Common myeloid progenitor, CD34-positive (primary cell): ENCODE measurements at regions not wholly inside any gene's neighbourhood (a gene's known extent, or its start where the extent isn't known, plus 50 kb on each side); places are given as distances from the start of the nearest gene placed in this dataset.

Experiments used
- CTCF ChIA-PET: fragments of 350-600 bp; sonication (Branson Sonifier 250); formaldehyde crosslinking; loops from one replicate; lab custom pipeline; 2021; ENCODE audit warnings: antibody characterized with exemption; lab: Charles Lee
- POLR2A ChIA-PET: fragments of 350-600 bp; sonication (Branson Sonifier 250); formaldehyde crosslinking; loops from one replicate; lab custom pipeline; 2021; ENCODE audit warnings: antibody characterized with exemption; lab: Charles Lee
- DNase-seq, 3 donors: peaks; one replicate each; pipeline versions ENCODE4 v3.0.0 to v3.0.0-alpha.2; 2013
- H3K27ac ChIP-seq, 2 experiments: 1 replicate in 1 of 2; 2 replicates in 1 of 2; pipeline ENCODE4 v1.7.0; 2013; ENCODE audit warnings: inconsistent platforms in 2 of 2, low read length in 2 of 2, mild to moderate bottlenecking in 2 of 2, low read depth in 1 of 2, moderate library complexity in 1 of 2; ENCODE audit not compliant: severe bottlenecking in 2 of 2, insufficient read depth in 1 of 2, poor library complexity in 1 of 2
- H3K27me3 ChIP-seq, 5 experiments: replicated peaks in 2 of 5; 1 replicate in 3 of 5; 2 replicates in 2 of 5; pipeline versions ENCODE4 v1.6.1 to v1.7.0; 2013; ENCODE audit warnings: low read length in 4 of 5, mild to moderate bottlenecking in 2 of 5, moderate library complexity in 2 of 5, inconsistent platforms in 1 of 5; ENCODE audit not compliant: insufficient read depth in 5 of 5, control insufficient read depth in 4 of 5
- H3K36me3 ChIP-seq, 4 experiments: 1 replicate in 2 of 4; 2 replicates in 2 of 4; pipeline versions ENCODE4 v1.6.1 to v1.7.0; 2013; ENCODE audit warnings: low read length in 3 of 4, control low read depth in 1 of 4, mild to moderate bottlenecking in 1 of 4; ENCODE audit not compliant: control insufficient read depth in 4 of 4, insufficient read depth in 4 of 4
- H3K4me1 ChIP-seq, 4 experiments: 1 replicate in 3 of 4; 2 replicates in 1 of 4; pipeline versions ENCODE4 v1.6.1 to v1.7.1; 2013; ENCODE audit warnings: low read length in 3 of 4, mild to moderate bottlenecking in 3 of 4, control low read depth in 1 of 4, inconsistent platforms in 1 of 4, moderate library complexity in 1 of 4; ENCODE audit not compliant: control insufficient read depth in 4 of 4, insufficient read depth in 4 of 4; ENCODE audit errors: control extremely low read depth in 1 of 4
- H3K4me3 ChIP-seq, 7 experiments: 1 replicate in 4 of 7; 2 replicates in 3 of 7; pipeline versions ENCODE4 v1.5.1 to v1.7.0; 2013; ENCODE audit warnings: mild to moderate bottlenecking in 7 of 7, low read length in 6 of 7, moderate library complexity in 6 of 7, inconsistent platforms in 2 of 7, low read depth in 2 of 7, control low read depth in 1 of 7; ENCODE audit not compliant: insufficient read depth in 4 of 7, control insufficient read depth in 1 of 7; ENCODE audit errors: extremely low read depth in 1 of 7
- H3K9me3 ChIP-seq, 5 experiments: 1 replicate in 4 of 5; 2 replicates in 1 of 5; pipeline versions ENCODE4 v1.6.1 to v1.7.1; 2013; ENCODE audit warnings: low read length in 4 of 5, mild to moderate bottlenecking in 2 of 5, inconsistent platforms in 1 of 5, low read depth in 1 of 5, moderate library complexity in 1 of 5; ENCODE audit not compliant: control insufficient read depth in 4 of 5, insufficient read depth in 2 of 5; ENCODE audit errors: control extremely low read depth in 1 of 5
- WGBS: methylation state at CpG from one replicate; pipeline ENCODE4 v1.1.5; 2013; ENCODE audit not compliant: insufficient coverage; 5-methylcytosine and 5-hydroxymethylcytosine counted together

DNA sequence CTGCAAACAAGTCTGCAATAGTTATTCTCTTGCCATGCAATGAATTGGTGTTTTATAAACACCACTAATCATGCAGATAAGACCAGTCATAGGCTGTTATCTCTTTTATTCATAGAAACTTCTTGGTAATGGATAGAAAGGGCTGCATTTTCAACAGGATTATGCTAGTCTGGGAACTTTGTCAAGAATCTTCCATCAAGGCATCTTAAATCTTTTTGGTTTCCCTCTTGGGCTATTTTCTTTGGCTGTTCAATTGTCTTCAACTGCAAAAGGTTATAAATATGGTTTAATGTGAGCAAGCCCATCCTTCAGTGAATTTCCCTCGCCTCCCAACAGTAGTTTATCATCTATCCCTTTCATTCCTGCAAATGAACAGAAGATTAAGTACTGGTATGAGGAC lies 59.0 kb upstream of the MINAR1 start:
- H3K9me3 ChIP-seq = no peaks in the 10 kb centered on the region
- ChIA-PET CTCF (interaction anchor here (1.2 kb wide), 2 partner anchors 8 to 9 kb away, joined by 3 to 5 read pairs; no protein-coding TSS in a partner anchor), POLR2A (no interaction called here)
- no peak for DNase-seq
- WGBS = no CpG with 5 or more reads among the region's 1 CpG
- no peaks in the 10 kb centered on the region for H3K4me1 ChIP-seq
- no peak overlapping the region for H3K4me3 ChIP-seq
- no peaks in the 10 kb centered on the region for H3K36me3 ChIP-seq
- no peaks in the 10 kb centered on the region for H3K27me3 ChIP-seq
- no peak overlapping the region for H3K27ac ChIP-seq

DNA sequence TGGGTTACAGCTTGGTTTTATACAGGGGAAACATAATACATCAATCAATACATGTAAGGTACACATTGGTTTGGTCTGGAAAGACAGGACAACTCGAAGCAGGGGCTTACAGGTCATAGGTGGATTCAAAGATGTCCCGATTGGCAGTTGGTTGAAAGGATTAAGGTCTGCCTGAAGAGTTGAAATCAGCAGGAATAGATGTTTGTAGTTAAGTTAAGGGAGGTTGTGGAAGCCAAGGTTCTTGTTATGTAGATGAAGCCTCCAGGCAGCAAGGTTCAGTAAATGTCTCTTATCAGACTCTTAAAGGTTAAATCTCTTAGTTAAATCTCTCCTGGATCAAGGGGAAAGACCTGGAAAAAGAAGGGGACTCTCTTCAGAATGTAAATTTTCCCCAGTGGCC lies 58.4 kb upstream of the MINAR1 start:
- Histone ChIP-seq H3K9me3 (no peaks in the 10 kb centered on the region), H3K27me3 (no peaks in the 10 kb centered on the region), H3K4me3 (no peak overlapping the region), H3K36me3 (no peaks in the 10 kb centered on the region), H3K4me1 (no peaks in the 10 kb centered on the region), H3K27ac (no peak overlapping the region)
- no peak for DNase-seq
- ChIA-PET CTCF (no interaction called here), POLR2A (no interaction called here)
- 88% methylated on average over 2 of the region's 2 CpGs for WGBS

DNA sequence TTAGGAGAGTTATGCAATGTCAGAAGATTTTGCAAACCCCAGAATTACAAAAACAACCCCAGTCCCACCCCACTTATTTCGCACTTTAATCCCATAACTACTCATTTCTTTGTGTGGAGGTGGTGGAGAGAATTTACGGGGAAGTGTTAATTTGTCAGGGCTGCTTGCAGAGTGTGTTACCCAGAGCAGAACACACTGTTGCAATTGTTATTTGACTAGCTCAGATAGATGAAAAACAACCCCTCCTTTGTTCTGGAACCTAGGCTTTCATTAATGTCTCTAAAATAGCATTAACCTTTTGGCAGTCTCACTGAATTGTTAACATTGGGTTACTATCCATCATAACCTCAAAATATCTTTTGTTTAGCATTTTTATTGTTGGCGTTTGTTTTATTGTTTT lies 55.8 kb upstream of the MINAR1 start:
- WGBS = no CpG with 5 or more reads among the region's 3 CpGs
- CTCF ChIA-PET = no interaction called here

DNA sequence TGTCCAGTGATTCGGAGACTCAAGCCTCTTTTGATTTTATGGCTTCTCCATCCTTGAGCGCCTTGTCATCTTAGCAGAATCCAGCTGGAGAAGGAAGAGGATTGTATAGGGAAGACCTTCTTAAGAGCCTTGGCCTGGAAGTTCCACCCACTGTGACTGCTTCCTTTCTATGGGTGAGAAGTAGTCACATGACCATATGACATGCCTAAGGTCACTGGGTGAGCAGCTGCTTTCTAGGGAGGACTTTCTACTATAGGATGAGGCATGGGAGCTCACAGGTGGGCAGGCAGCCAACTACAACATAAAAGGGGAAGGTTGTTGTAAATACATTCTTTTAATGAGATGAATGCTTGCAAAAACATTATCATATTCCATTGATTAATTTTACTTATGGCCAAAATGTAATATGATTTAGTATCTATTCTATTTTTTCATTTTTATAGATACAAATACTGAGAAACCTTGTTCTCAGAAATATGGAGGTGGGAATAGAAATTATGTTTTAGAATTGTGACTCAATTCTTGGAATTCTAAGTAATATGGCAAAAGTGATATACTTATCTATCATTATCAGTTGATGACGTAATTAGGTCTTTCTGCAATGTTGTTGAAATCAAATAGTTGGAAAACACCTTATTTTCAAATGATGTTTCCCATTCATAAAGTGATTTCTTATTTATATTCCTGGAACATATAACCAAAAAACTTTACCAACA lies 53.6 kb upstream of the MINAR1 start:
- Histone ChIP-seq H3K27me3 (no peaks in the 10 kb centered on the region), H3K9me3 (peaks cover 0 to 3% (median 0%) of the 10 kb centered on the region in 5 experiments), H3K4me1 (no peaks in the 10 kb centered on the region), H3K27ac (no peak overlapping the region), H3K36me3 (no peaks in the 10 kb centered on the region), H3K4me3 (no peak overlapping the region)
- POLR2A ChIA-PET = no interaction called here
- CTCF ChIA-PET = interaction anchor here (1.0 to 7.1 kb wide), 3 partner anchors 38 to 219 kb away, joined by 3 to 77 read pairs (median 14); no protein-coding TSS in a partner anchor
- 100% methylated on average over 1 of the region's 3 CpGs for WGBS
- peak in 2 of 3 donors; percentile 5 to 11 for DNase-seq

More for the DNA sequence above, 55.8 kb upstream of the MINAR1 start:
- Histone ChIP-seq H3K27ac (no peak overlapping the region), H3K4me3 (no peak overlapping the region), H3K36me3 (no peaks in the 10 kb centered on the region), H3K4me1 (no peaks in the 10 kb centered on the region), H3K27me3 (no peaks in the 10 kb centered on the region), H3K9me3 (no peaks in the 10 kb centered on the region)
- DNase-seq = no peak
- POLR2A ChIA-PET = no interaction called here

DNA sequence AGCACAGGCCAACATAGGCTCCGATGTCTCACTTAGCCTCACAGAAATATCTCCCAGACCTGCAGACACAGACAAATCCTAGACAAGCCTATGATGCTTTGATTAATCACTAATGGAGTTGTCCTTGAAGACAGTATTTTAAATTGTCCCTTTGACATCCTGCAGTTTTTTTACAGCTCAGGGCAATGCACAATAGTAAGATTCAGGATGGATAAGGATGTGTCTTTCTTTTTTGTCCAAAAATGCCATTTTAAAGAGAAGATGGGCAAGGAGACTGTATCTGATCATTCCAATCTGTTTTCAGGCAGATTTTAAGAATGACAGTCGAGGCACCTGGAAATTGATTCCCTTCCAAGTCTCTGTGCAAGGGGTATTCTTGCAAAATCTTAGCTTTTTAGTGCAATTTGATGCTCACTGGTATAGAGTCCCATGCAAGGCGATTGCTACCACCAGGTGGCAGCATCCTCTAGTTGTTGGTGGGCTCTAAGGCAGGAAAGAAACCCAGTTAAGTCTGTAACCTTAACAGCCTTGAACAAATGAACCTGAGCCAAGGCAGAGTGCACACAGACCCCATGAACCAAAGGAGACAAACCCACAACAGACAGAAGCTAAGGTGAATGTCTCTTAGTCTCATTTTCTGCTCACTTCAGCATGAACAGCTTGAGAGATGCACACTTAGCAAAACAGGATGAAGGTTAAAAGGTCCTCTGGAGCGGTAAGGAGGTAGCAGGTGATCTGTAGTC lies 51.2 kb upstream of the MINAR1 start:
- POLR2A ChIA-PET = no interaction called here

DNA sequence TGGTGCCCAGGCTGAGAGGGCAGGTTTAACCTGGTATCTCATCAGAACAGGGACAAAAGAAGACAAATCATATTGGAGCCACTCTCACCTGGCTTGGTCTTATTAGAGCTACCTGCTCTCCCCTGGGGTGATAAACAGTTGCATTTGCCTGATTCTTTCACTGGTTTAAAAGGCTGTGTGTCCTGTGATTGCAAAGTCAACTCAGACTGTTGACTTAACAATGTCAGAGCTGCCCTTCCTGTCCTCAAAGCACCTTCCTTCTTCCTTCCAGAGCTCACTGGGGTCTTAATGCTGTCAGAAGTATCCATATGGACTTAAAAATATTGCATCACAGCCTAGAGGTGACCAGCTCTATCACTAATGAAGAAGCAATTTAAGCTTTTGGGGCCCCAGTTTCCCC lies 50.5 kb upstream of the MINAR1 start:
- Histone ChIP-seq H3K36me3 (no peaks in the 10 kb centered on the region), H3K27ac (no peak overlapping the region), H3K27me3 (no peaks in the 10 kb centered on the region), H3K9me3 (peaks cover 0 to 3% (median 0%) of the 10 kb centered on the region in 5 experiments), H3K4me1 (no peaks in the 10 kb centered on the region), H3K4me3 (no peak overlapping the region)
- no peak for DNase-seq
- ChIA-PET CTCF (interaction anchor here (0.6 to 7.1 kb wide), 15 partner anchors 9 to 621 kb away, joined by 3 to 77 read pairs (median 5); no protein-coding TSS in a partner anchor), POLR2A (no interaction called here)

More for the DNA sequence above, 51.2 kb upstream of the MINAR1 start:
- no peaks in the 10 kb centered on the region for H3K27me3 ChIP-seq
- no peak overlapping the region for H3K4me3 ChIP-seq
- no peak overlapping the region for H3K27ac ChIP-seq
- H3K36me3 ChIP-seq = no peaks in the 10 kb centered on the region
- no peaks in the 10 kb centered on the region for H3K4me1 ChIP-seq
- DNase-seq = peak; percentile 52 to 83 (median 69)
- H3K9me3 ChIP-seq = peaks cover 0 to 3% (median 0%) of the 10 kb centered on the region in 5 experiments
- CTCF ChIA-PET = interaction anchor here (0.6 to 7.1 kb wide), 19 partner anchors 8 to 621 kb away, joined by 3 to 77 read pairs (median 5); no protein-coding TSS in a partner anchor
- WGBS = 33% methylated on average over 3 of the region's 4 CpGs
